RWPE2 (cell line): ENCODE measurements at regions not wholly inside any gene's neighbourhood (a gene's known extent, or its start where the extent isn't known, plus 50 kb on each side); places are given as distances from the start of the nearest gene placed in this dataset.
"Not testable (repeated sequence)": the region's sequence is repeated elsewhere in the genome, so short reads cannot be mapped to it uniquely, and the experiment has no call there.

Experiments
- ATAC-seq: fragments of 200-7000 bp; cut with Tn5 transposase; 3 replicates; pipeline ENCODE4 v1.9.1; 2021; ENCODE audit warnings: low read depth
- DNase-seq: peaks from one replicate; pipeline ENCODE4 v3.0.0-alpha.2; 2020; ENCODE audit warnings: low spot score
- H3K27ac ChIP-seq: fragments of 450-650 bp; 2 replicates; pipeline ENCODE4 v1.5.1; 2017; ENCODE audit warnings: mild to moderate bottlenecking; ENCODE audit not compliant: poor library complexity, severe bottlenecking
- H3K27me3 ChIP-seq: fragments of 250-450 bp; sonication (Bioruptor Pico); 2 replicates; pipeline ENCODE4 v1.5.1; 2021; ENCODE audit warnings: mild to moderate bottlenecking, moderate library complexity; ENCODE audit not compliant: insufficient read depth, poor library complexity, severe bottlenecking
- H3K36me3 ChIP-seq: fragments of 250-450 bp; sonication (Bioruptor Pico); 2 replicates; pipeline ENCODE4 v1.5.1; 2020; ENCODE audit warnings: low read depth, mild to moderate bottlenecking, moderate library complexity
- H3K4me1 ChIP-seq: fragments of 250-450 bp; sonication (Bioruptor Pico); 2 replicates; pipeline ENCODE4 v1.5.1; 2021; ENCODE audit warnings: mild to moderate bottlenecking, moderate library complexity; ENCODE audit not compliant: insufficient read depth, poor library complexity, severe bottlenecking
- H3K4me3 ChIP-seq: fragments of 250-450 bp; sonication (Bioruptor Pico); 2 replicates; pipeline ENCODE4 v1.5.1; 2021; ENCODE audit warnings: mild to moderate bottlenecking, moderate library complexity; ENCODE audit not compliant: severe bottlenecking
- H3K9me3 ChIP-seq: fragments of 250-450 bp; sonication (Bioruptor Pico); 2 replicates; pipeline ENCODE4 v1.5.1; 2021; ENCODE audit warnings: mild to moderate bottlenecking, moderate library complexity; ENCODE audit not compliant: severe bottlenecking
- CTCF ChIP-seq: fragments of 450-650 bp; IDR thresholded peaks from one replicate; pipeline ENCODE4 v1.5.1; 2017; ENCODE audit warnings: mild to moderate bottlenecking, moderate library complexity; ENCODE audit not compliant: poor library complexity, severe bottlenecking

- no peaks in the 10 kb centered on the region for H3K9me3 ChIP-seq
- DNase-seq (no peak), ATAC-seq (no peak)
- no peaks in the 10 kb centered on the region for H3K4me1 ChIP-seq
- TF ChIP-seq CTCF = no peak
- H3K4me3 ChIP-seq = no peak overlapping the region
- no peaks in the 10 kb centered on the region for H3K27me3 ChIP-seq
- H3K36me3 ChIP-seq = no peaks in the 10 kb centered on the region
- H3K27ac ChIP-seq = no peak overlapping the region
Observed at GRCh38 chr2:106284691-106285202, 90.6 kb upstream of the UXS1 start.

DNA sequence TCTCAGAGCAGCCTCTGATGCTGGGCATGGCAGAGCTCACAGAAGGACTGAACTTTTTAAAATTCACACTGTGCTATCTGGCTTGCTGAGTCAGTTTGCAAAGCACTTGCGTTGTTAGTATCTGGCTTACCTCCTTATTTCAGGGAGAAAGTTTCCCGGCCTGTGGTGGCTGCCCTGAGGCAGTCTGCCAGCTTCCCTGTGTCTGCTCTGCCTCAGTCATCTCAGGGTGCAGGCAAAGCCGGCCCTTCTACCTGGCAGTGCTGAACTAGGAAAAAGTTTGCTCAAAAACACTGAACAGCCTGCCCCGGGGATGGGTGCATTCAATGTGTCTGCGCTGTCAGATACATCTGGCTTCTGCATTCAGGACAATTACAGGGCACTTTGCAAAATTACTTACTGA is 90.2 kb upstream of the UXS1 start:
- no peak overlapping the region for H3K27ac ChIP-seq
- no peak for DNase-seq
- TF ChIP-seq CTCF = no peak
- H3K4me3 ChIP-seq = no peak overlapping the region
- H3K36me3 ChIP-seq = no peaks in the 10 kb centered on the region
- no peaks in the 10 kb centered on the region for H3K9me3 ChIP-seq
- H3K4me1 ChIP-seq = no peaks in the 10 kb centered on the region
- no peaks in the 10 kb centered on the region for H3K27me3 ChIP-seq
- no peak for ATAC-seq

GRCh38 chr2:106283228-106284152 is 89.4 kb upstream of the UXS1 start:
- DNase-seq, H3K27me3 ChIP-seq, H3K36me3 ChIP-seq: not testable (repeated sequence)

DNA sequence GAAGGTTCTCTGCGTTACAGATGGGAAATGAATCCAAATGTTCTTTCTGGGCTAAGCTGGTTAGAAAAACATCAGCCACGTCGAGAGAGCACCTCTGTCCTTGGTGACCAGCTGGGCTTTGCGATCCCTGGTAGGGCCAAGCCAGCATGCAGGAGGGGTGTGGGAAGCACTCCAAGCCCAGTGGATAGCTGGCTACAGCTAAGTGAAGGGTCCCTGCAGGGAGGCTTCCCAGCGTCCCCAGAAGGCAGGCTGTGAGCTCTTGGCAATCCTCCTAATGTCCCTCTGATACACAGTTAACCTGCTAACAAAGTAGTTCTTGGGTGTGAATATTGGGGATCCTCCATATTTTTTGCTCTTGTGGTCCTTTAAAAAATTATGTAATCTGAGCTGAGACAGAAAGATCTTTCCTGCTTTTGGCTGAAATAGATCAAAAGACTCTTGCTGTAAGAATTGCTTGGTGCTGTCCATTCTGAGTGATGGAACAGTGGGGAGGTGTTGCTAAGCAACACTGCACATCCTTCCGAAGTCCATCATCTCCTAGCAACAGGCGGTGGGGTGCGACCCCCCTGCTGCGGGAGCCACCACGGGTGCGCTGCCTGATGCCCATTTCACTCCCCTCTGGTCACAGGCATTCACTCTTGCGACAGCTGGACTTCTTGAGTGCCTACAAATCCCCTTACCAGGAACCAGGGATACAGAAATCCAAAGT is 88.5 kb upstream of the UXS1 start:
- ATAC-seq = no peak
- no peaks in the 10 kb centered on the region for H3K36me3 ChIP-seq

More at GRCh38 chr2:106283228-106284152, 89.4 kb upstream of the UXS1 start:
- H3K27ac ChIP-seq, H3K4me1 ChIP-seq, H3K9me3 ChIP-seq, H3K4me3 ChIP-seq, ATAC-seq: not testable (repeated sequence)

GRCh38 chr2:106281907-106282430 is 87.9 kb upstream of the UXS1 start:
- not testable (repeated sequence) for H3K27ac ChIP-seq, H3K36me3 ChIP-seq, DNase-seq, H3K4me1 ChIP-seq, H3K9me3 ChIP-seq, H3K4me3 ChIP-seq, ATAC-seq, H3K27me3 ChIP-seq

More for the DNA sequence above, 88.5 kb upstream of the UXS1 start:
- Histone ChIP-seq H3K9me3 (no peaks in the 10 kb centered on the region), H3K4me1 (no peaks in the 10 kb centered on the region), H3K27ac (no peak overlapping the region), H3K4me3 (no peak overlapping the region), H3K27me3 (no peaks in the 10 kb centered on the region)
- DNase-seq = no peak
- TF ChIP-seq CTCF = no peak
